ENCODE measurements at regions not wholly inside any gene's neighbourhood (a gene's known extent, or its start where the extent isn't known, plus 50 kb on each side); places are given as distances from the start of the nearest gene placed in this dataset.

GRCh38 chr12:3437986-3438385 is 53.0 kb upstream of the PRMT8 start:
- H3K4me3 ChIP-seq (ENCODE audit: low read depth, poor library complexity, severe bottlenecking), result no peak overlapping the region
- WGBS, 2 donors, result 82 to 83% methylated on average over 8 to 9 of the region's 9 CpGs
- peak in 1 of 2 donors; percentile 68 for DNase-seq (ENCODE audit: low spot score in 2 of 2)
- TF ChIP-seq CTCF (IDR thresholded peaks at IDR 0.05) (no peak), POLR2A (IDR thresholded peaks at IDR 0.05) (no peak)
- intact Hi-C loops (cut with DNase I; ENCODE audit: low total_unique reads), result no loop called here

- intact Hi-C loops (cut with DNase I; ENCODE audit: low total_unique reads), result no loop called here
- TF ChIP-seq CTCF (IDR thresholded peaks at IDR 0.05), result no peak
- TF ChIP-seq POLR2A (IDR thresholded peaks at IDR 0.05), result no peak
- WGBS, 2 donors, result 79 to 93% methylated on average over 6 of the region's 6 CpGs
- no peak overlapping the region for H3K4me3 ChIP-seq (ENCODE audit: low read depth, poor library complexity, severe bottlenecking)
- DNase-seq (ENCODE audit: low spot score in 2 of 2), result no peak
Observed at GRCh38 chr12:3438401-3438800, 52.6 kb upstream of the PRMT8 start.
